Esophagus muscularis mucosa (tissue), 4 donors: ENCODE measurements at regions not wholly inside any gene's neighbourhood (a gene's known extent, or its start where the extent isn't known, plus 50 kb on each side); places are given as distances from the start of the nearest gene placed in this dataset.

Source experiments
- CTCF ChIP-seq, 3 experiments: fragments of 200-600 bp in 2 of 3; fragments of 450-650 bp in 1 of 3; sonication (generic) in 2 of 3; IDR thresholded peaks; one replicate each; pipeline ENCODE4 v1.5.1; 2017 to 2019; ENCODE audit warnings: antibody characterized with exemption in 3 of 3, mild to moderate bottlenecking in 2 of 3, moderate library complexity in 1 of 3
- EP300 ChIP-seq: sonication (generic); formaldehyde crosslinking; IDR thresholded peaks from one replicate; pipeline ENCODE4 v1.6.1; 2017; ENCODE audit warnings: antibody characterized with exemption
- POLR2A ChIP-seq: fragments of 450-650 bp; IDR thresholded peaks from one replicate; pipeline ENCODE4 v1.6.1; 2017; ENCODE audit warnings: antibody characterized with exemption, moderate library complexity, mild to moderate bottlenecking, low read depth
- POLR2AphosphoS5 ChIP-seq, 2 donors: sonication (generic); formaldehyde crosslinking; IDR thresholded peaks; one replicate each; pipeline ENCODE4 v1.6.1; 2017; ENCODE audit warnings: antibody characterized with exemption in 2 of 2

DNA sequence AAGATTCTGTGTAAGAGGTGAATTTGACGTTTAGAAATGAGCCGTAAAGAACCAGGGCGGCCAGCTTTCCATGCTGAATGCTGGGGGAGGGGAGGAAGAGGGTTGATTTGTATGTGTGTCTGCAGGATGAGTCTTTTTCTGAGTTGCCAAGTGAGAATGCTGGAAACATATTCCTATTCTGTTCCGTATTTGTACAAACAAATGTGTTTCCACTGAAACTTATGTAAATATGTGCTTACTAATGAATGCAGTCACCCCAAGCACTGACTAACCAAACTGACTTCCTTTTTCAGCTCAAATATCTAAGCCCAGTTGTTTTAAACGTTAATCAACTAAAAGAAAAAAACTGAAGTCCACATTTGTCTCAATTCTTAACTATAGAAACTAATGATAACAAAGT lies 74.9 kb upstream of the APCDD1 start:
- TF ChIP-seq POLR2A (no peak), CTCF (IDR thresholded peaks at IDR 0.05) (no peak), POLR2AphosphoS5 (IDR thresholded peaks at IDR 0.05) (no peak), EP300 (no peak)
